ENCODE measurements at regions not wholly inside any gene's neighbourhood (a gene's known extent, or its start where the extent isn't known, plus 50 kb on each side); places are given as distances from the start of the nearest gene placed in this dataset.

DNA sequence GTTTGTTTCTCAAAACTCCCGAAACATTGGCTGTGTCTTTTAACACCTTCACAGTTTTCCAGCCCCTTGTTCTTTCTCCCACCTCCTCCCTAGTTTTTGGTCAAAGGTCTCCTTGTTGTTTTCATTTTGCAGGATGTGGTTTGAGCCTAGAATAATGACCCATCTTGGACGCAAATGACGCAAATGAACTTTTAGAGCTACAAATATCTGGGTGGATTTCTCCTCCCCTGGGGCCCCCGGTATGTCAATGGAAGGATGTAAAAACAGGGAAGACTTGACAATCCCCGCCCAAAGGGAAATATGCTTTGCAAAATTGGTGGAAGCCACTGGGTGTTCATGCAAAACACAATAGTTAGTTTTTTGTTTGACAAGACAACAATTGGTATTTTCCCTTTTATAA lies 236.0 kb upstream of the IRX3 start:
- in situ Hi-C loops (cut with HindIII; ENCODE audit: low pct_unique_long_range_greater_than_20kb, low sequenced_read_pairs), result no loop called here
- DNase-seq (ENCODE audit: low read depth, low spot score), result peak; percentile 98

DNA sequence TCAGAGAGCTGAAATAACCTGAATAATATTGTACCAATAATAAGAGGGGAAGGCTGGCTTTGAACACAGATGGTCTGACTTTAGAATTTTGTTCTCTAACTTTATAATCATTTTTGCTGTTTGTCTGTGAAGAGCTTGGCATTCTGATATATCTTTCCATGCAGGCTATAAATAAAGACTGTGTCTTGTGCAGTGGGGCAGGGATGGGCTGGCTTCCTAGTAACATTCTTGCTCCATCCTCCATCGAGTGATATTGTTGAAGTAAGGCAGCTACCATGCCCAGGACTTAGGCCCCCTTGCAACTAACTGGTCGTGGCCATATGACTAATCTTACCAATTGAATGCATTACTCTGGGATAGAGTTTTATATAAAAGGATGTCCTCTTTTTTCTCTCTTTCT lies 234.7 kb upstream of the IRX3 start:
- in situ Hi-C loops (cut with HindIII; ENCODE audit: low pct_unique_long_range_greater_than_20kb, low sequenced_read_pairs), result no loop called here
- DNase-seq (ENCODE audit: low read depth, low spot score), result no peak

DNA sequence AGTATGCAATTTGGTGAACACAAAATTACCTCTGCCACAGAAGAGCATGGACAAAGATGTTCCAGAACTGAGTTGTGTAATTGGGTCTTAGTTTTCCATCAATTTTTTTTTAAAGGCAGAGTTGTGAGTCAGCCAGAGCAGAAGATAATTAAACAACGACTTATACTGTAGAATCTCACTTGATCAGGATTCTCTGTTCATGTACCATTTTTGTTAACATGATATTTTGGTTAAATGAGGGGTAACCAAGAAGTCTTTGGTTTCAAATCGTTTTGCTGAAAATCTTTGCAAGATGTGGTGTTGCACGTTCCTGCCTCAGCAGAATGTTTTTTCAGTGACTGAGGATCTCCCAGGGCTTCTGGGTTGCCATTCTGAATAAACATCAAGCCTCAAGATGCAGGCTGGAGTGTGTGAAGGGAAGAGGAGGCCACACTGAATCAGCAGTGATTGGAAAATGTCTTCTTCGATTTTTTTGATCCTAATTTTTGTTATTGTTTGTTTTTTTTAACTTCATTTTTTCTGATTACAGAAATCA lies 232.6 kb upstream of the IRX3 start:
- no peak for DNase-seq (ENCODE audit: low read depth, low spot score)

DNA sequence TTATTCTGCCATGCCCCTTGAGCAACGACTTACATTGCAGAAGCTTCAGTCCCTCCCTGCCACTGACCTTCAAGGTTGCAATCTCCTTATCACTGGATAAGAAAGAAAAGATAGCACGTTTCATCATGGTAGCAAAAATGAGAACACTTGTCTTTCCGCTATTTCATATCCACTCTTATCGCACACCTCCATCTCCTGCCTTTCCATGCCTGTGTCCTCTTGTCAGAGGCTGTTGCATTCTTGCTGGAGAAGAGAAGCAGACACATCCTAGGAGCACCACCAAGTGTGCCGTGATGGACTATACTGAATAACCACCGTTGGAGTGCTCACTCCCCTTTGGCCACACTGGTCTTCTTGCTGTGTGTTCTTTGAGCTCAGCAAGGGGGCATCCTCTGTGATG lies 230.6 kb upstream of the IRX3 start:
- DNase-seq (ENCODE audit: low read depth, low spot score), result no peak
- in situ Hi-C loops (cut with HindIII; ENCODE audit: low pct_unique_long_range_greater_than_20kb, low sequenced_read_pairs), result no loop called here

More for the DNA sequence above, 232.6 kb upstream of the IRX3 start:
- in situ Hi-C loops (cut with HindIII; ENCODE audit: low pct_unique_long_range_greater_than_20kb, low sequenced_read_pairs), result no loop called here

DNA sequence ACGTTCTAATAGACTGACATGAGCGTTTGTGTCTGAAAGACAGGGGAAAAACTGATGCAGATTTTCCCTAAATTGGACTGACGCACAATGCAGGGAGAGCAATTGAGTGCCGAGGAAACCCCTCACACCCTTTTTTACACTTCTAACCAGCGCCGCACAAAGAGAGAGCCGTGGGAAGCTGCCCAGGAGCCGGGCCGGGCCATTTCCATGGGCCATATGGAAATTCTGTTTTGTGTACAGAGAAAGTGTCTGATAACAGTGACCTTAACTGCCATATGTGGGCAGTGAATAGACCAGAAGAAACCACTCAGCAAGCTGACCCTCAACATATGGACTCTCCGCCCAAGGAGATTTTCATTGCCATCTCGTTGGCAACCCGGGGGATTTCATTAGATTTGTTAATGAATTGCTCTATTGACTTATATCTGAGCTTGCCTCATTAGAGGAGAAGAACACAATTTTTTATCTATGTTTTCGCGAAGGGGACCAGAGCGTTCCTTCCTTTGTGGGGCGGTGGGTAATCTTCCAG lies 225.9 kb upstream of the IRX3 start:
- in situ Hi-C loops (cut with HindIII; ENCODE audit: low pct_unique_long_range_greater_than_20kb, low sequenced_read_pairs), result no loop called here

DNA sequence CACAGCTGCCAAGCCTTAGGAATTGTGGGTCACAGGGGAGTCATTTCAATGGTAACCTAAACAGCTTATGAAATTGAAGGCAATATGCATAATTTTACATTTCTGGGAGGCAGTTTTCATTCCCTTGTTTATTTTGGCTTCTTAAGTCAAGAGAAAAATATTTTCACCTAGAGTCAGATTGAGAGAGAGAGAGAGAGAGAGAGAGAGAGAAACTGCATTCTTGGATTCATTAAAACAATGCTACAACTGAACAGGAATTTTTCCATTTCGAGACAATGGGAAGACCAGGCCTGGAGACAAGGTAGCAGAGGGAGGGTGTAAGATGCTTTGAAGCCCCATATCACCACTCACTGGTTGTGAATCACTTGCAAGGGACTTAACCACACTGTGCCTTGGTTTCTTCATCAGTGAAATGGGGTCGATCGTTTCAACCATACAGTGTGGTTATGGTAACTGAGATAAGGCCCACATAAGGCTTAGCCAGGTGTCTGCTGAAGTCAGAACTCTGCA lies 224.7 kb upstream of the IRX3 start:
- in situ Hi-C loops (cut with HindIII; ENCODE audit: low pct_unique_long_range_greater_than_20kb, low sequenced_read_pairs), result no loop called here
- DNase-seq (ENCODE audit: low read depth, low spot score), result no peak

More for the DNA sequence above, 225.9 kb upstream of the IRX3 start:
- DNase-seq (ENCODE audit: low read depth, low spot score), result no peak

DNA sequence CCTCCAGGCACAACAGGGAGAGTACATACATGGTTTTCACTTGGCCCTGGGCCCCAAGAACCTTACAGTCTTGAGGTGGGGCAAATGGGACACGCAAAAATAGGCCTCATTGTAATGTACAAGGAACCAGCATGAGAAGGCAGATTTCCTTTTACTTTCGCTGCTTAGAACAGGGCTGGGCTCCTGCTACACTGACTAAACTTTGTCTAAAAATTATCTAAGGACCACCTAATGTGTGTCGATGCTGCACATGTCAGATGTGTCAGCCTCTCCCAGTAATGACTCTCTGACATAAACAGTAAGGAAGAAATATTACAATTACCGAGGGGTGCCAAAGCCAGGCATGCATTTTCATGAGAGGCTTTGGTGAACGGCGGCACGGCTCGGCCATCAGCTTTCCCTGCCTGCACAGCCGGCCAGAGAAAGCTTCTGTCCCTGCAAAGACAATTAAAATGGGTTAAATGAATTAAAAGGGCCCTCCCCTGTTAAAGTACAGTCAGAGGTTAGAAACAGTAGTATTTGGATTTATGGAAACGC lies 224.2 kb upstream of the IRX3 start:
- in situ Hi-C loops (cut with HindIII; ENCODE audit: low pct_unique_long_range_greater_than_20kb, low sequenced_read_pairs), result no loop called here
- no peak for DNase-seq (ENCODE audit: low read depth, low spot score)

DNA sequence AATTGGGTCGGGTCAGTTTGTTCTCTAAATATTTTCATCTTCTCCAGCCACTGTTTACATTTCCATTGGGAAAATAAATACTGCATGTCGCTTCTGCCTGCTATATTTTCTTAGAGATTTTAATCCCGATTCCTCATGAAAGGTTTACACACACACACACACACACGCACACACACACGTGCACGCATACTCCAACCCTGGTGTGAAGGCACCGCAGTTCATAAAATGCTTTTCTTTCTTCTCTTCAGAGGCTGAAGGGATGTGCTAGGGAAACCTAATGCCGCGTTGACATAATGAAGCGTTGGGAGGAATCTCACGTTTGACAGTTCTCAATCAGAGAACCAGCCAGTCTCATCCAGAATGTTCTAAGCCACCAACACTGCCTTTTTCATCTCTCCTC lies 222.9 kb upstream of the IRX3 start:
- in situ Hi-C loops (cut with HindIII; ENCODE audit: low pct_unique_long_range_greater_than_20kb, low sequenced_read_pairs), result no loop called here
- DNase-seq (ENCODE audit: low read depth, low spot score), result no peak

DNA sequence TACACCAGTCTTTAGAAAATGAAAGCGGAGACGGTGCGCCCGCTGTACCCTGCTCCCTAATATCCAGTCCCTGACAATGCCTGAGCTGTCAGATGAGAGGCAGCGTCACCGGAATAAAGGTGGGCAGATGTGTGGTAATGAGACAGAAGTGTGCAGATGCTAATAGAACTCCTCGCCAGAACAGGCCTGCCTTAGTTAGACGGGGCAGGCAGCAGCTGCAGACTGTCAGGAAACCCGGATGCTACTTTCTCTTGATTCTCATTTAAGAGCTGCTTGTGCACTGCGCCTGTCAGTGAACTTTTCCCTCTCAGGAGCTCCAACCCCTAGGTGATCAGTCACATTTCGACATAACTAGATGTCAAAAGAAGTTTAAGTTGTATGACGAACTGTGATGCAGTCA lies 221.8 kb upstream of the IRX3 start:
- no peak for DNase-seq (ENCODE audit: low read depth, low spot score)
- in situ Hi-C loops (cut with HindIII; ENCODE audit: low pct_unique_long_range_greater_than_20kb, low sequenced_read_pairs), result no loop called here

DNA sequence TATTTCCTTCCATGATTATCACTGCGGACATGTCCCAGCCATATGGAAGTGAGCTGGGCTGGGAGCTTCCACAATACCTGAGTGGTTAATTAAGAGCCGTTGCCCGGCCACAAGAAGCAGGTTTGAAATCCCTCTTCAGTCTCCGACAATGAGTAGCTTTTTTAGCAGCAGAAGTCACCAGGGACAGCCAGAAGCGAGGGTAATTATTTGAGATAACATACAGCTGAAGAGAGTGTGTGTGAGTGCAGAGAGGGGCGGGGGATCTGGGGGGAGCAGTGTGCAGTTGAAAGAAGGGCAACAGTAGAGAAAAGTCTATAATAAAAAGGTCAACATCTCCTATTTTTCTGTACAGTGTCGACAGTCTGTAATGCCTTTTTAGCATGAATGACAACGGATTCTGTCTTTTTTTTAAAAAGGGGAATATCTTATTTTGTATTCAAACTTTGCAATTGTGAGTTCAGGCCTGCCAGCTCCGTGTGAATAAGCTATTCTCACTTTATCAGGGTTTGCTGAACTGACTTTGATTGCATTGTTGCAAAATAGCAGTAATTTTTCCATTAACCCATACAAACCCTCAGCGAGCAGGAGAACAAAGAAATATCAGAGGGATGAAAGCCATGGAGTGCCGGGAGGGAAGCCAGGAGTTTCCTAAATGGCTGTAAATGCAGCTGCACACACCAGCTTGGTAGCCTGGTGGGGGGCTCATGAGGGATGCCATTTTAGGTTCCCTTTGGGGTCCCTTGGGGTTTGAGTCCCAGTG lies 220.3 kb upstream of the IRX3 start:
- in situ Hi-C loops (cut with HindIII; ENCODE audit: low pct_unique_long_range_greater_than_20kb, low sequenced_read_pairs), result no loop called here
- DNase-seq (ENCODE audit: low read depth, low spot score), result no peak

DNA sequence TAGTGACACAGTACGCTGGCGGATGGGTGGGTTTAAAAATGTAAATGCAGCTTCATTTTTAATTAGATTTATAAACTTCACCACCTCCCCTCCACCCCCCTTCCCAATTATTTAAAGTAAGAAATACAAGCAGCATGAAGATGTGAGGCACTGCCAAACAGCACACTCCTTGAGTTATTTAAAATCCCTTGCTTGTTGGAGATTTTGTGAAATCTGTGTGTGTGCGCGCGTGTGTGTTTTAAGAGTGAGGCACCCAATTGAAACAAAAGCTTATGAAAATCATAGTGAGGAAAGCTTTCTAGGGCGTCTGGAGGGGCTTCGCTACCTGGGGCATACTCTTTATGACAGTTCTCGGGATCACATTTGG lies 219.6 kb upstream of the IRX3 start:
- in situ Hi-C loops (cut with HindIII; ENCODE audit: low pct_unique_long_range_greater_than_20kb, low sequenced_read_pairs), result no loop called here
- DNase-seq (ENCODE audit: low read depth, low spot score), result no peak

DNA sequence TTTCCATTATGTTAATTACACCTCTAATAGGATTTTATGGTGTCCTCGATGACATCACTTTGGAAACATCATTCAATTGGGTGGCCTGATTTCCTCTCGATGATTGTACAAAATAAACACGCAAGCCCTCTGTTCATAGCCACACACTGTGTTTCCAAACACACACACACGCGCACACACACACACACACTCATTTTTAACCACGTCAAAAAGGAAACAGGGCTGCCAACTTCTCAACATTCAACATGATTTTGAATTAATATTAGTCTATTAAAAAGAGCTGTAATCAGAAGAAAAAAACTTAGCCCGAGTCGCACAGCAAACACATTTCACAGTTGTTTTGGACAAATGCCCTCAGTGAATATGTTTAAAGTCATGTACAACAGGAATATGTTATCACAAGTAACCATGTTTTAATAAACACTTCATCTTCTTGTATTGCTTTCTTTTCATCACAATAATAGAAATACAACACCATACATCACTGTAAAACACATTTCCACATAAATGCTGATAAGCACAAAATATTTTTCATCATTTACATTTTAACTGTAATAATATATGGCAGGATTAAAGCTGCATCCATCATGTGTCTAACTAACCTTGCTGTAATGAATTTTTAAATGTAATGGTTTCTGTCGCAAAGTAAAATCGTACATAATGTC lies 219.1 kb upstream of the IRX3 start:
- in situ Hi-C loops (cut with HindIII; ENCODE audit: low pct_unique_long_range_greater_than_20kb, low sequenced_read_pairs), result no loop called here
- no peak for DNase-seq (ENCODE audit: low read depth, low spot score)

DNA sequence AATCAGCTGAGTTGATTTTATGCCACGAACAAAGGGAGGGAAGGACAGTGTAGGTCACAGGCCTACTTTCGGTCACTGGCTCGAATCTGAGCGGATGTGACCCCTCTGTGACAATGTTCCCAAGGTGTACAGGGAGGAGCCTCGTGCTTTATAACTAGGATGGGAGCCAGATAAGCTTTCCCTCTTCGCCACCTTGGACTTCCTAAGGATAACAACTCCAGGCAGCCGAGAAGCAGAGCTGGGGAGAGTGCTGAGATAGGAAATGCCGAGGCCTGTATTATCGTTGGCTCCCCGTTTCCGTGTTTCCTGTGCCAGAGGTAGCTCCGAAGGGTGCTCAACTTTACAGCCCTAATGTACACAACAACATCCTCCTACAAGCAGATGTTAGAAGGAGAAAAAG lies 217.8 kb upstream of the IRX3 start:
- DNase-seq (ENCODE audit: low read depth, low spot score), result no peak
- in situ Hi-C loops (cut with HindIII; ENCODE audit: low pct_unique_long_range_greater_than_20kb, low sequenced_read_pairs), result no loop called here

DNA sequence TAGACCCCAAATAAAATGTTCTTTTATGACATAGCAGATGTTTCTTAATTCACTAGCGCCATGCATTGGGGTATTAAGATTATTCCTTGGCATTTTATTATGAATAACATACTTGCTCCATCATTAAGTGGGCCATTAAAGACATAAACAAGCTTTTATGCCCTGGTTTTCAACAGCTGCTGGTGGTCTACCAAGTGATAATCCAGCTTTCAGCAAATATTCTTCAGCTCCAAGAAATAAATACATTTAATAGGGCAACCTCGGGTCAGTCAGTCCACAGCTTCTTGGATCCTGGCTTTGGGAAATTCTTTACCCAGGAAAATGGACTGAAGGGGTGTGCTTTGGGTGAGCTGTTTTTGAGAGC lies 217.3 kb upstream of the IRX3 start:
- in situ Hi-C loops (cut with HindIII; ENCODE audit: low pct_unique_long_range_greater_than_20kb, low sequenced_read_pairs), result no loop called here
- no peak for DNase-seq (ENCODE audit: low read depth, low spot score)

DNA sequence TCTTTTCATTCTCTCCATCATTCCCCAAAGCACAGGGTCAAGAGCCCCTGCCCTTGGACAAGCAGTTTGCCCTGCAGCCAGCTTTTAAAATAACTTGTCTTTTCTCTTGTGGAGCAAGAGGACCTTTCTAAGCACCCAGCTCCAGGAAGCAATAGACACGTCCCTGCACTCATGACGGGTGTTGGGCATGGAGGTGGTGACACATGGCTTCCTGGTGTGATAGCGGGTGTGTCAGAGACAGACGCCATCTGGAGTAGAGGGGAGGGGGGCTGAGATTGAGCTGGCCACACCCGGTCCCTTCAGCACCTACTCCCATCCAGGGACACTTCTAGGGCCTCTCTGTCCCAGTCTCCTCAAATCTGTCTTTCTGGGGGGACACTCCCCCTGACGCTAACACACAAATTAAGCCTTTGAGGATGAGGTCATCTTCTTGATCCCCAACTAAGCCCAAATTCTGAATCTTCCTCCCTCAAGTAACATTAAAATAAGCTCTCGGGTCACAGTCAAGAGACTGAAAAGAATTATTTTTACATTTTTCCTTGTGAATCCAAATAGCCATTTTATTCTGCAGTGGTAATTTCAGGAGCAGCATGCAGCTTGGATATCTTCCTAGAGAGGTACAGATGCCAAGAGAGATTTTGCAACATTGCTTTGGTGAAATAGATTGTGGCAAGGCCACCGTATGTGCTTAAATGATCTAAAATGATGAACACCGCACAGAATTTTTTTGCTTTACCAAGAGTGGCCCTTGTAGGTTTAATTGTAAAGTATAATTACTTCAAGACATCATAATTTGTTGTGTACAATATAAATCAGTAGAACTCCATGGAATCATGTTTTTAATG lies 216.6 kb upstream of the IRX3 start:
- in situ Hi-C loops (cut with HindIII; ENCODE audit: low pct_unique_long_range_greater_than_20kb, low sequenced_read_pairs), result no loop called here
- no peak for DNase-seq (ENCODE audit: low read depth, low spot score)

DNA sequence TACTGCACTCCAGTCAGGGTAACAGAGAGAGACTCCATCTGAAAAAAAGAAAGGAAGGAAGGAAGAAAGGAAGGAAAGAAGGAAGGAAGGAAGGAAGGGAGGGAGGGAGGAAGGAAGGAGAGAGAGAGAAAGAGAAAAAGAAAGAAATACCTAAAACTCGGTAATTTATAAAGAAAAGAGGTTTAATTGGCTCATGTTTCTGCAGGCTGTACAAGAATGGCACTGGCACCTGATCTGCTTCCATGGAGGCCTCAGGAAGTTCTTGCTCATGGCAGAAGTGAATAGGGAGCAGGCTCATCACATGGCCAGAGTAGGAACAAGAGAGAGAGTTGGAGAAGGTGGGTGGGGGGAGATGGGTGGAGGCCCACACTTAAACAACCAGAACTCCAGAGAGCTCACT lies 215.2 kb upstream of the IRX3 start:
- no peak for DNase-seq (ENCODE audit: low read depth, low spot score)
- in situ Hi-C loops (cut with HindIII; ENCODE audit: low pct_unique_long_range_greater_than_20kb, low sequenced_read_pairs), result no loop called here

DNA sequence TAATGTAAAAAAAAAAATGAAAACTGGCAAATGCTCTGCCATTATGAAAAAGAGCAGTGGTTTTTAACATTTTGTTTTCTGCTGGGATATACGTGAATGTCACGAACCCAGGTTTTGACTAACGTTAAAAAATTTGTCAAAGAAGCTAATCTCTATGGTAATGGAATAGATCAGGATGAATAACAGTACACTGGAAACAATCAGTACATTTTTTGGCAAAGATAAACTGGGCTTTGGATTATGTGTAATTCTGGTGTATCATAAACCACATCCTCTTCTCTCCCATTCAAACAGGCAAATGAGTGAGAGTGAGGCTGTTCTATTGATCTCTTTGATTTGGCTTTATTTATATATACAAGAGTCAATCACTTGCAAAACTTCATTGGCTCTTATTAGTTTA lies 207.0 kb upstream of the IRX3 start:
- DNase-seq (ENCODE audit: low read depth, low spot score), result no peak

DNA sequence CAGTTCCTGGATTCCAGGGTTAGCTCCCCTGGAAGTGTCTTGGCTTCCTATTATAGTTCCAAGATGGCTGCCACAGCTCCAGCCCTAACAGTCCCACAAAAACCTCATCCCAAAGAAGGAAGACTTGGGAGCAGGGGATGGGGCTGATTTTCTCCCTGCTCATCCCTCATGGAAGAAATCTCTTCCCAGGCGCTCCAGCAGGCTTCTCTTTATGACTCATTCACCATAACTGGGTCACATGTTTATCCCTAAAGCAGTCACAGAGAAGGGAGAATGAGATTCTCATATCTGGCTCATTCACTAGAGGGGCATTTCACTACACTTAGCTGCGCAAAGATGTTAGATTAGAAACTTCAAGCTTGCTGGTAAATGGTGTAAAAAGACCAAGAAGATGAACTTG lies 206.5 kb upstream of the IRX3 start:
- peak; percentile 28 for DNase-seq (ENCODE audit: low read depth, low spot score)
- in situ Hi-C loops (cut with HindIII; ENCODE audit: low pct_unique_long_range_greater_than_20kb, low sequenced_read_pairs), result no loop called here

More for the DNA sequence above, 207.0 kb upstream of the IRX3 start:
- in situ Hi-C loops (cut with HindIII; ENCODE audit: low pct_unique_long_range_greater_than_20kb, low sequenced_read_pairs), result no loop called here

Data from SK-MEL-5 (cell line).